HCT116 (cell line): ENCODE measurements at regions not wholly inside any gene's neighbourhood (a gene's known extent, or its start where the extent isn't known, plus 50 kb on each side); places are given as distances from the start of the nearest gene placed in this dataset.

Experiments
- ATAC-seq: fragments of 200-7000 bp; cut with Tn5 transposase; 2 replicates; pipeline ENCODE4 v1.9.1; 2020; ENCODE audit warnings: mild to moderate bottlenecking, moderate library complexity
- BruUV-seq: library from RNA; stranded (reverse); fragments of 400-500 nt; replicated peaks from 2 replicates; lab custom pipeline; 2021; lab: Mats Ljungman, UMichigan
- CTCF ChIA-PET: fragments of 300-600 bp; sonication (Branson Sonifier 250); formaldehyde crosslinking; loops from one replicate; lab custom pipeline; 2021; ENCODE audit warnings: antibody characterized with exemption; lab: Charles Lee
- POLR2A ChIA-PET: fragments of 300-600, 350-600 bp; sonication (Branson Sonifier 250); formaldehyde crosslinking; loops from one replicate; lab custom pipeline; 2021; ENCODE audit warnings: antibody characterized with exemption; lab: Charles Lee
- RAD21 ChIA-PET, 2 experiments: fragments of 300-600 bp; sonication (Branson Sonifier 250); formaldehyde crosslinking; loops; one replicate each; lab custom pipeline; 2023; ENCODE audit warnings: low total read pairs in 2 of 2; ENCODE audit not compliant: uncharacterized antibody in 2 of 2, unreplicated experiment in 2 of 2, low non-redundant PET in 1 of 2; lab: Charles Lee
- DNase-seq: peaks from one replicate; pipeline ENCODE4 v3.0.0-alpha.2; 2010; ENCODE audit warnings: low read depth, low spot score
- H2AFZ ChIP-seq: fragments of 200-600 bp; shearing (Covaris generic), sonication (generic); 2 replicates; pipeline ENCODE4 v1.6.1; 2017; ENCODE audit warnings: low read depth, mixed run types, mixed read lengths, antibody characterized with exemption, low read length; ENCODE audit not compliant: poor library complexity, severe bottlenecking
- H3K27ac ChIP-seq: 2 replicates; pipeline ENCODE4 v1.5.1; 2012; ENCODE audit warnings: low read depth, low read length
- H3K27me3 ChIP-seq: fragments of 200-600 bp; sonication (generic); 2 replicates; pipeline ENCODE4 v1.6.1; 2016; ENCODE audit warnings: mixed run types, low read length, mixed read lengths; ENCODE audit not compliant: insufficient read depth
- H3K36me3 ChIP-seq, 2 experiments: fragments of 200-500 bp in 1 of 2; fragments of 200-600 bp in 1 of 2; sonication (Bioruptor generic) in 1 of 2; sonication (generic) in 1 of 2; 2 replicates each; pipeline versions ENCODE4 v1.5.1 to v1.6.1; 2014 to 2016; ENCODE audit warnings: low read length in 2 of 2, inconsistent platforms in 1 of 2, mixed read lengths in 1 of 2, mixed run types in 1 of 2; ENCODE audit not compliant: insufficient read depth in 2 of 2, control insufficient read depth in 1 of 2
- H3K4me1 ChIP-seq, 2 experiments: fragments of 200-600 bp in 1 of 2; sonication (generic) in 1 of 2; 2 replicates each; pipeline versions ENCODE4 v1.5.1 to v1.6.1; 2012 to 2017; ENCODE audit warnings: low read length in 2 of 2, inconsistent platforms in 1 of 2, mild to moderate bottlenecking in 1 of 2, mixed read lengths in 1 of 2, mixed run types in 1 of 2, moderate library complexity in 1 of 2; ENCODE audit not compliant: insufficient read depth in 2 of 2, control insufficient read depth in 1 of 2
- H3K4me2 ChIP-seq: fragments of 200-600 bp; sonication (generic); 2 replicates; pipeline ENCODE4 v1.6.1; 2017; ENCODE audit warnings: mixed run types, low read length, mixed read lengths
- H3K4me3 ChIP-seq, 2 experiments: fragments of 200-600 bp in 1 of 2; sonication (generic) in 1 of 2; replicated peaks in 1 of 2; 2 replicates each; pipeline ENCODE4 v1.5.1; 2011 to 2016; ENCODE audit warnings: low read length in 2 of 2, control low read depth in 1 of 2, low read depth in 1 of 2, mild to moderate bottlenecking in 1 of 2, mixed read lengths in 1 of 2, mixed run types in 1 of 2
- H3K79me2 ChIP-seq: fragments of 200-600 bp; sonication (generic); 2 replicates; pipeline ENCODE4 v1.6.1; 2017; ENCODE audit warnings: mild to moderate bottlenecking, mixed run types, low read length, moderate library complexity, mixed read lengths; ENCODE audit not compliant: insufficient read depth
- H3K9ac ChIP-seq: fragments of 200-600 bp; sonication (generic); 2 replicates; pipeline ENCODE4 v1.6.1; 2016; ENCODE audit warnings: low read length, mixed read lengths
- H3K9me2 ChIP-seq: fragments of 200-600 bp; sonication (generic), shearing (Covaris generic); 2 replicates; pipeline ENCODE4 v1.6.1; 2017; ENCODE audit warnings: mixed run types, mild to moderate bottlenecking, moderate library complexity; ENCODE audit not compliant: insufficient read depth
- H3K9me3 ChIP-seq, 2 experiments: fragments of 200-500 bp in 1 of 2; fragments of 200-600 bp in 1 of 2; sonication (Bioruptor generic) in 1 of 2; sonication (generic) in 1 of 2; 2 replicates each; pipeline ENCODE4 v1.6.1; 2014 to 2017; ENCODE audit warnings: low read length in 2 of 2, mixed read lengths in 2 of 2, inconsistent platforms in 1 of 2, low read depth in 1 of 2, mild to moderate bottlenecking in 1 of 2, mixed run types in 1 of 2, moderate library complexity in 1 of 2; ENCODE audit not compliant: control insufficient read depth in 1 of 2, insufficient read depth in 1 of 2
- H4K20me1 ChIP-seq: fragments of 200-600 bp; sonication (generic), shearing (Covaris generic); 2 replicates; pipeline ENCODE4 v1.6.1; 2017; ENCODE audit warnings: mixed run types, mild to moderate bottlenecking, moderate library complexity; ENCODE audit not compliant: insufficient read depth
- ATF3 ChIP-seq: IDR thresholded peaks from 2 replicates; pipeline ENCODE4 v1.6.1; 2012
- EZH2phosphoT487 ChIP-seq: fragments of 200-600 bp; IDR thresholded peaks from 2 replicates; pipeline ENCODE4 v1.6.1; 2018; ENCODE audit warnings: antibody characterized with exemption, borderline replicate concordance
- FOSL1 ChIP-seq: IDR thresholded peaks from 2 replicates; pipeline ENCODE4 v1.6.1; 2012; ENCODE audit warnings: low read depth
- RAD21 ChIP-seq: IDR thresholded peaks from 2 replicates; pipeline ENCODE4 v1.6.1; 2012; ENCODE audit warnings: low read depth, mild to moderate bottlenecking
- SP1 ChIP-seq: IDR thresholded peaks from 2 replicates; pipeline ENCODE4 v1.6.1; 2012; ENCODE audit warnings: low read depth
- ZFX ChIP-seq: fragments of 450-650 bp; IDR thresholded peaks from 2 replicates; pipeline ENCODE4 v1.6.1; 2017
- intact Hi-C: fragments of 100-400 bp; cut with micrococcal nuclease; formaldehyde crosslinking; loops from 2 replicates; pipeline ENCODE4 v1.10.0; 2022
- TF ChIP-seq, protein P1 (sequence below): IDR thresholded peaks from 2 replicates; pipeline ENCODE4 v1.6.1; 2012
- TF ChIP-seq, protein P2 (sequence below): IDR thresholded peaks from 2 replicates; pipeline ENCODE4 v1.6.1; 2011; ENCODE audit warnings: mild to moderate bottlenecking, low read length, moderate library complexity; ENCODE audit not compliant: insufficient replicate concordance; ENCODE audit errors: extremely low read depth

DNA sequence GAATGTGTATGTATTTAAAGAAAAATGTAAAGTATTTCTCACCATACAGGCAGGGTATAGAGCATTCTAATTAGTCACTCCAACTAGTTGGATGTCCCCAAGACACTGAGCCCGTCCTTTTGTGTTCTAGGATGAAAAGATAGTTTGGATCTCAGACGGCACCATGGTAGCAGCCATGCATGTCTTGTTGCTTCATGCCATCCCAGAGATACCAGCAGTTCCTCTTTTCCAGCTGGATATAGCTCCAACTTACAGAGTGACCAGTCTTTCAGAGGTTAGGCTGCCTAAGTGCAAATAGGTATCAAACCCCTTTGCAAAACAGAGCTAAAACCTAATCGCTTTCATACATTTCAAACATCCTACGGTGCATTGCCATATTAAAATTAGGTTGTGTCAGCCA is 275.3 kb downstream of the MTX2 start:
- intact Hi-C loops: no loop called here
- no TSS peak for BruUV-seq
- Histone ChIP-seq H3K4me2 (no peak overlapping the region), H3K9ac (no peak overlapping the region), H3K36me3 (no peaks in the 10 kb centered on the region), H3K9me2 (no peaks in the 10 kb centered on the region), H3K9me3 (no peaks in the 10 kb centered on the region), H3K4me3 (no peak overlapping the region)
- TF ChIP-seq ZFX (no peak), FOSL1 (no peak), EZH2phosphoT487 (no peak), SP1 (no peak), RAD21 (no peak), ATF3 (no peak)
- TF ChIP-seq, protein P1, sequence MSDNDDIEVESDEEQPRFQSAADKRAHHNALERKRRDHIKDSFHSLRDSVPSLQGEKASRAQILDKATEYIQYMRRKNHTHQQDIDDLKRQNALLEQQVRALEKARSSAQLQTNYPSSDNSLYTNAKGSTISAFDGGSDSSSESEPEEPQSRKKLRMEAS: no peak
- TF ChIP-seq, protein P2, sequence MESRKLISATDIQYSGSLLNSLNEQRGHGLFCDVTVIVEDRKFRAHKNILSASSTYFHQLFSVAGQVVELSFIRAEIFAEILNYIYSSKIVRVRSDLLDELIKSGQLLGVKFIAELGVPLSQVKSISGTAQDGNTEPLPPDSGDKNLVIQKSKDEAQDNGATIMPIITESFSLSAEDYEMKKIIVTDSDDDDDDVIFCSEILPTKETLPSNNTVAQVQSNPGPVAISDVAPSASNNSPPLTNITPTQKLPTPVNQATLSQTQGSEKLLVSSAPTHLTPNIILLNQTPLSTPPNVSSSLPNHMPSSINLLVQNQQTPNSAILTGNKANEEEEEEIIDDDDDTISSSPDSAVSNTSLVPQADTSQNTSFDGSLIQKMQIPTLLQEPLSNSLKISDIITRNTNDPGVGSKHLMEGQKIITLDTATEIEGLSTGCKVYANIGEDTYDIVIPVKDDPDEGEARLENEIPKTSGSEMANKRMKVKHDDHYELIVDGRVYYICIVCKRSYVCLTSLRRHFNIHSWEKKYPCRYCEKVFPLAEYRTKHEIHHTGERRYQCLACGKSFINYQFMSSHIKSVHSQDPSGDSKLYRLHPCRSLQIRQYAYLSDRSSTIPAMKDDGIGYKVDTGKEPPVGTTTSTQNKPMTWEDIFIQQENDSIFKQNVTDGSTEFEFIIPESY: no peak
- TF ChIP-seq, all 23 proteins: peak for 0
- no peak for DNase-seq
- peaks cover 9% of the 10 kb centered on the region; the same call in 1 of the 2 replicates for H3K27me3 ChIP-seq
- ATAC-seq: no peak
- POLR2A ChIA-PET: no interaction called here
- no peaks in the 10 kb centered on the region for H3K79me2 ChIP-seq
- no peak overlapping the region for H2AFZ ChIP-seq
- no peaks in the 10 kb centered on the region for H3K4me1 ChIP-seq
- CTCF ChIA-PET: interaction anchor here (1.5 kb wide), 1 partner anchor 10 kb away, joined by 4 read pairs; no protein-coding TSS in a partner anchor
- no peak overlapping the region for H3K27ac ChIP-seq
- RAD21 ChIA-PET: no interaction called here
- H4K20me1 ChIP-seq: no peaks in the 10 kb centered on the region
